HuH-7.5 (cell line): ENCODE measurements at regions not wholly inside any gene's neighbourhood (a gene's known extent, or its start where the extent isn't known, plus 50 kb on each side); places are given as distances from the start of the nearest gene placed in this dataset.

Source experiments
- DNase-seq: peaks from one replicate; pipeline ENCODE4 v3.0.0; 2011; ENCODE audit warnings: low spot score

DNA sequence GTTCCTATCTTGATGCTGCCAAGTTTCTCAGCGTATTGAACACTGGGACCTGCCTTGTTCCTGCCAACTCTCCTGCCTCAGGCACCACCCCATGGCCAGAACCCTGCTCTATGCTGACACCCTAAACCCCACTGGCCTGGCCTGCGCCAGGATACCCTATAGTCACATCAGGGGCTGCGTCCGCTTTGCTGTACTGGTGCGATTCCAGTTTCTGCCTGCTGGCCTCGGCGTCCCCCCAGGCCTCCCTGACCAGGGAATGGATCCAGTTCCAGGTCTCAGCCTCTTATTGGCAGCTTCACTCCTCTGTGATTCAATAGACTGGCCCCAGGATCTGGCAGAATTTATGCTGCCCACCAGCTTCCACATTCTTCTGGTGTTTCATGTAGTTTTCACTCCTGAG lies 55.0 kb downstream of the GPR6 start:
- no peak for DNase-seq

DNA sequence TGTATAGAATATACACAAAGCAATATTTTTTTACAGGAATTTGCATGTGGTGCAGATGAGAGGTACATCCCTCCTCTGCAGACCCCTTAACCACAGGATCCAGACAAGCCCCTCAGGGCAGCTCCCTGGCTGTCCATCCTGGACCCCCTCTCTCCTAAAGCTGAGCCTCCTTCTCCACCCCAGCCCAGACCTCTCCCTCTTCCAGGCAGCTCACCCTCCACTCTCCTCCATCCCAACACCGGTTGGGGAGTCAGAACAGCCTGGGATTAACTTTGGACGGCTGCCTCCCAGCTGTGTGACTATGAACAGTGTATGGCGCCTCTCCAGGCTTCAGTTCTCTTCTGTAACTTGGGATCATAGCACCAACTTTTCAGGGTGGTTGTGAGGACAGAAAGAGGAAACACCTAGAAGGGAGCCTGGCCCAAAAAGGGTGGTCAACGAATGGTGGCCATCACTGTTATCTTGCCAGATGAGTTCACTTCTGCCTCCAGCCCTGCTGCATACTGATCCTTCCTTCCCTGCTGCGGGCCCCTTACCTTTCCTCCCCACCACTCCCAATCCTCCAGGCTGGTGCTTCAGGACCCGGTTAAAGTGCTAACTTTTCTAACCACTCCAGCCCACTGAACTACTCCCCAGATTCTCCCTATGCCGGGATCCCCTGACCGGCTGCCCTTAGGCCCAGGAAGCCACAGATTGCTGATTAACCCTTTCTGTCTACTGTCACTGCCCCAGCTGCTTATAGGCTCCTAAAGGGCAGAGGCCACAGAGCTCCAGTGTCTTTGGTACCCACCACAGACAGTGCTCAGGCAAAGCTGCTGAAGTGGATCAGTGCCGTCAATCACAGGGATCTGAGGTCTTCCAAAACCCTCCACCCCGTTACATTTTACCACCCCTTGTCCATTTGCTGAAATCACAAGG lies 55.9 kb downstream of the GPR6 start:
- no peak for DNase-seq

DNA sequence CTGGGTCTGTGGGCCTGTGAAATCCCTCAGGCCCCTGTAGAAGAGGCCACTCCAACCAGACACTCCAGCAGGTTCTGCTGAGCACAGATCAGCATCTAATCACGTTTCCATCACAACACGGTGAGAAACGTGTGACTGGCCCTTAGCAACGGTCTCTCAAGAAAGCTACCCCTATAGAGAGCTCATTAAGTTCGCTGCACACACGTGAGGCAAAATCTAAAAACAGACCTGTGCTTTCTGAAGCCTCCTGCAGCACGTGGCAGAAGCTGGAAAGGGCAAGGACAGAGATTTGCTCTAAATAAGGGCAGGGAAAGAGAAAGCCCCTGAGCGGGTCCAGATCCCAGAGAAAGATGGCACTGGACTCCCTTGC lies 56.5 kb downstream of the GPR6 start:
- no peak for DNase-seq

DNA sequence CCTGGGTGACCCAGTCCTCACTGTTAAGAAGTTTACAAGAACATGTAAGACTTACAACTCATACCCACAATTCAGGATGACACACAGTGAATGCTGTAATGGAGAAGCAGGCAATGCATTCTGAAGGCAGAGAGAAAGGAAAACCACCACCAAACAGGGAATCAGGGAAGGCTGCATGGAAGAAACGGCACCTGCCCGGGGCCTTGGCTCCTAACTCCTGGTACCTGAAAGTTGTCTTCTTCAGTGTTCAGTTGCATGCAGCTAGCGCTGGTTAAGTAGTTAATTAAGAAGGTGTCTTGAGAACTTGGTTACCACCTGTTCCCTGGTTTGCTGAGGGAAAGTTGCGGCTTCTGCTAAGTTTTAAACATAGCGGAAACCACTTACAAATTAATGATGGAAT lies 57.2 kb downstream of the GPR6 start:
- DNase-seq = no peak

DNA sequence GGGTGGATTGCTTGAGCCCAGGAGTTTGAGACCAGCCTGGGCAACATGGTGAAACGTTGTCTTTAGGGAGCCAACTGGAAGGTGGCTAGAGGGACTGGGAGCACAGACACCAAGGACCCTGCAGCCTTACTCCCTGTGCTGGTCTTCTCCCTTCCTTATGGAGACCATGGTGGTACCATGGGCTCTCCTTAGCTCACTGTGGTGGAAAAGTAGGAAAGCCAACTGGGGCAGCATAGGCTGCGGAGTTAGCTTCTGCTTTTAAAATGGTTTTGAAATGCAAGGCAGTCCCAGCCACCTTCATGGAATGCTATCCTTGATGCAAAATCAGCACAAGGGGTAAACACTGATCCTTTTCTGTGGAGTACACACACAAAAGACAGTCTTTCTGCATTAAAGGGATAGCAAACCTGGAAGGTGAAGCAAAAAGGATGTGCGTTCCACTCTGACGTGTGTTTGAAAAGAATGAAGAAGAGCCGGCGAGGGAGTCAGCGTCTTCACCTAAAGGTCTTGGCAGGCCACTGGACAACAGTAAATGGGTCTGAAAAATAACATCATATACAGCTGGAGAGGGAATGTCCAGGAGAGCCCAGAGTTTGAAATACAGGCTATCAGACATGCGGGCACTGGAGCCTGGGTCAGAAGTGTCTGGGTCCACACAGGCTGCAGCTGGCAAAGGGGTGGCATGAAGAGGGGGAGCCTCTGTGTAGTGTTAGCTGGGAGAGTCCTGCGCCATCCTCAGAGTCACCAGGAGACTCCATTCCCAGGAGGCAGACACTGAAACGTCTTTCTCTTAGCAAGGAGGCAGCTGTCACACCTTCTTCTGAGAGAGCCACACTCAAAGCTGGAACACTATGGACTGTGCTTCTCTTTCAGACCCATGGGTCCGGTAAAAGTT lies 58.5 kb downstream of the GPR6 start:
- DNase-seq = no peak

DNA sequence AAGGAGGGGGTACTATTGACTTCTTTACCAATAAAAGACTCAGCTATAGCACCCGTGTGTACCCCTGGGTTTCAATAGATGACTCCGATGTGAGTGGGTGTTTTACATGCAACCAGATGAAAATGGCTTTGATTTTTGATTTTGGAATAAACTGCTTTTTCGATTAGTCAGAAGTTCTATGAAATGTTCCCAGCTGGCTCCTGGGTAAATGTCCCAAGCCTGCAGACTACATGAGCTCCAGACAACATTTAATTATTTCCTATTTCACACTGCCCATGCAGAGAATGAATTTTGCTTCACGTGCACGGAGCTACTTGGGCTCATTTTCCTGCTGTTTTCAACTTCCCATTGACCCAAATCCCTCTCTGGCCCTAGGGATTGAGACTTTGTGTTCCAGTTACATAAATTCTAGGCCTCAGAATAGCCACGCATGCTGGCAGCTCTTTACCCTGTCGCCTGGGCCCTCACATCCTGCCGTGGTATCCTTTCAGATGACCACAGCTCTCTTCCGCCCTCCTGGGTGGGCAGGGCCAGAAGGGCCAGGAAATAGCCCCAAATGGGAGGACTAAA lies 59.7 kb downstream of the GPR6 start:
- no peak for DNase-seq

DNA sequence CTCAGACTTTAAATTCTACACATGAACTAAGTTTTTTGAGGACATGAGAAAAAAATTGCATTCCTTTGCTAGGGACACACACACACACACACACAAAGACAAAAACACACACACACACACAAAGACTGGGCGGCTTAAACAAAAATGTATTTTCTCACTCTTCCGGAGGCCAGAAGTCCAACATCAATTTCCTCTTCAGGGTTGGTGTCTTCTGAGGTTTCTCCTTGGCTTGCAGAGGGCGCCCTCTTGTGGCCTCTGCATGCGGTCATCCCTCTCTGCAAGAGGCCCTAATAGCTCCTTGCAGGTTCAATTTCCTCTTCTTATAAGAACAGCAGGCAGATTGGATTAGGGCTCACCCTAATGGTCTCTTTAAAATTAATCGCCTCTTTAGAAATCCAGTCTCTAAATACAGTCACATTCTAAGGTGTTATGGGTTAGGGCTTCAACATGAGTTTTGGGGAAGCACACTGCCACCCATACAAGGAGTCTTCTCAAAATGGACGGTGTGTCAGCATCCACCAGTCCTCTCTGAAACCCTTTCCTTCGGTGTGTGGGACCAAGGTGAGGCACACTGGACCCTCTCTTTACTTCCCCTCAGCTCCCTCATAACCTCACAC lies 61.4 kb downstream of the GPR6 start:
- DNase-seq = peak; percentile 42

DNA sequence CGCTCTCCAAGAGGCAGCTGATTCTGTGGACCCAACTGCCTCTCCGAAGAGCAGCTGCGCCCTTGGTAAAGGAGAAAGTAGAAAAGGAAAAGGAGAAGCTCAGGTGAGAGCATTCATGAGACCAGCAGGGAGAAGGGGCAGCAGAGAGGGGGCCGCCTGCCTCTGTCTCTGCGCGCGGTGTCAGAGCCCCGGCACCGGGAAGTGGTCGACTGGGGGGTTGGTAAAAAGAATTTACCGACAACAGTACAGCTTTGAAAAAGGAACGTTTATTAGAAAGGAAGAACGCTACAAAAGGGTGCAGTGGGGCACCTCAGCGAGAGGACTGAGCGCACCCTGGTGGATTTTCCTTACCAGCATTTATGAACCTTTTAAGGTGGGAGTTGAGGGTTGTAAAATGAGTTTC lies 61.9 kb downstream of the GPR6 start:
- DNase-seq = no peak

DNA sequence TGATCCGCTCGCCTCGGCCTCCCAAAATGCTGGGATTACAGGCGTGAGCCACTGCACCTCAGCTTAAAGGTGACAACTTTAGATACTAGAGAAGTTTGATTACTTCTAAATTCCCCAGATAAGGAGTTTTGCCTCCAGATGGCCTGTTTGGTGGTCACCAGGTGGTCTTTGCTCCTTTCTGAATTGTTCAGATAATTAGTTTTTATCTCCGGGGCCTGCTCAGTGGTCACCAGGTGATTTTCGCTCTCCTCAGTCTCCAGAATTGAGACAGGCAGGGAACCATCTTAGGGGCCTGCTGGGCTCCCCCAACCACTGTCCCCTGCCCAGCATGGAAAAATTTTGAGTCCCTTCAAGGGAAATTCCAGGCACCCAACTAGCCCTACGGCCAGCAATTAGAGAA lies 62.6 kb downstream of the GPR6 start:
- DNase-seq = no peak

DNA sequence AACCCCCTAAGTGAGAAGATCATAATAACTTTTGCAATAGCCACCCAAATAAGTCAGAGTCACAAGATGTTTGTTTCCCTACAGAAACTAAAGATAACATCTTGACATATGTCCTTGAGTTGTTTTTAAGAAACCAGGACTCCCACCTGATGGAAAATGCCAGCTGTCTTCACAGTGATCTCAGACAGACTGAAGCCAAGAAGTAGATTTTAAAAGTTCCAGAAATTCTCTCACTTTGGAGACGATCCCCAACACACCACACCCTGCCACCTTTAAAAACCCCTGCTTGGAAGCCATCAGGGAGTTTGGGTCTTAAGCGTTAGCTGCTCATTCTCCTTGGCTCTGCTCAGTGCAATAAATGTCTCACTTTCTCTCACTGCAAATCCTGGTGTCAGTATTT lies 63.0 kb downstream of the GPR6 start:
- no peak for DNase-seq

DNA sequence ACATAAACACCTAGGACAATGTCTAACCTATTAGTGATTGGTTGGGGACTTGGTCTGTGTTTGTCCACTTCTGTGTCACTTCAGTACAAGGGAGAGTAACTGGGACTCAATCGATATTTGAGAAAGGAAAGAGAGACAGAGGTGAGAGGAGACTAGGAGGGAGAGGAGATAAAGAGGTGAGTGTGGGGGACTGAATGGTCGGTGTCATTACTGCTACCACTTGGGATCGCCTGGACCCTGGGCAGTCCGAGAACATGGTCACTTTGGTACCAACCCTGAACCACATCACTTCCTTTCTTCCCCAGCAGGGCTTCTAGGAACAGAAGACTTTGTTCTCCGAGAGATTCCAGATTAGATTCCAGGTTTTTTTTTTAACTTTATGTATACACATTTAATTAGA lies 63.7 kb downstream of the GPR6 start:
- no peak for DNase-seq

DNA sequence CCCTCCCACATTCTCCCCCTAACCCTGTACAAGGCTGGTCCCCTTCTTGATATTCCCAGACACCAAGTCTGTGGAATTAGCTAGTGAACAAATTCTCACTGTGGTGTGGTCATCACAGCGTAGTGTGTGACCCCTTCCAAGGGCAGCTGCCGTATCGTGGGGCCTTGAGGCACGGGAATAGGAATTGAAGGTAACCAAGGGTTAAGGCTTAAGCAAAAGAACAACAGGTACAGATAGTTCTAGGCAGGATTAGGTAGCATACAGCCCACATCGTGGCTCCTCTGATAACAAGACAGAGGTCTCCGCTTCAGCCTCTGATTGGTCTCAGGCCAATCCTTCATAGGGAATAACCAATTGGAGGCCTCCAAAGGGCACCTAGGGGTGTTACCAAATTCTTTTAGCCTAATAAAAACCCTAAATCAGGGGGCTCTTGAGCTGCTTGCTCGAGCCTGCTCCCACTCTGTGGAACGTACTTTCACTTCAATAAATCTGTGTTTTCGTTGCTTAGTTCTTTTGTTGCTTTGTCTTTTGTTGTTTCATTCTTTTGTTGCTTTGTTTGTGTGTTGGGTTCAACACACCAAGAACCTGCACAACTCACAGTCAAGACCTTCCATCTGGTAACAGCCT lies 64.7 kb downstream of the GPR6 start:
- no peak for DNase-seq

DNA sequence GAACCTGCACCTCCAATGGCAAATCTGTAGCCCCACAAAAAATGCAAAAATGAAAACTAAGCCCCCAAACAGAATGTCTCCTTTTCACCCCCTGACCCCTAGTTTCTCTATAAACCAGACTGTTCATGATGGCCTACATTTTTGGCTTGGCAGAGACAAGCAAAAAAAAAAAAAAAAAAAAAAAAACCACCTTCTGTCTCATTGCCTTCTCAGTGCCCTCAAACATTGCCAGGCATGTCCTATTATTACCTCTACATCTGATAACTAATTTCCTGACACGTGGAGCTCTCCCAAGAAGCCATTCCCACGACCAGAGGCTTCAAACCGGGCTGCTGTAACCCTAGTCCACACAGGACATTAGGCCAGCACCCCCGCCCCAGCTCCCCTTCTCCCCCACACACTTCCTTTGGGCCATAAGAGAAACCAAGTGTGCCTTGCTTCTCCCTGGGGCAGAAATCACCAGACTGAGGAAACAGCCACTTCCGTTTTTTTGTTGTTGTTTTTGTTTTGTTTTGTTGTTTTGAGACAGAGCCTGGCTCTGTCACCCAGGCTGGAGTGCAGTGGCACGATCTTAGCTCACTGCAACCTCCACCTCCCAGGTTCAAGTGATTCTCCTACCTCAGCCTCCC lies 65.4 kb downstream of the GPR6 start:
- DNase-seq = no peak

DNA sequence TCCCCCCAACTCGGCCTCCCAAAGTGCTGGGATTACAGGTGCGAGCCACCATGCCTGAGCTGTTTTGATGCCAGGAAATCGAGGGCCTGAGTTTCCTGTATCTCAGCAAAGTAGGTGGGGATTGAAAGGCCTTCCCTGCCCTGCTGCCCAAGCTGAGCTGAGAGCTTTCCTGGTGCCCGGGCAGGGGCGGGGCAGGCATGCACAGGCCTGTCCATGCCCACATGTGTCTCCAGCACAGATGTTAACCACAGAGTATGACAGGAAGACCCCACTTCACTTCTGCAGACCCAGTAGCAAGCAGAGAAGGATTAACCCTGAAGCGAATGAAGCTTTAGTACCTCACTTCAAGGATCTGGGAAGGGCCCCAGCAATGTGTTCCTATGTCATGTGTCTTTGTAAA lies 66.0 kb downstream of the GPR6 start:
- no peak for DNase-seq

DNA sequence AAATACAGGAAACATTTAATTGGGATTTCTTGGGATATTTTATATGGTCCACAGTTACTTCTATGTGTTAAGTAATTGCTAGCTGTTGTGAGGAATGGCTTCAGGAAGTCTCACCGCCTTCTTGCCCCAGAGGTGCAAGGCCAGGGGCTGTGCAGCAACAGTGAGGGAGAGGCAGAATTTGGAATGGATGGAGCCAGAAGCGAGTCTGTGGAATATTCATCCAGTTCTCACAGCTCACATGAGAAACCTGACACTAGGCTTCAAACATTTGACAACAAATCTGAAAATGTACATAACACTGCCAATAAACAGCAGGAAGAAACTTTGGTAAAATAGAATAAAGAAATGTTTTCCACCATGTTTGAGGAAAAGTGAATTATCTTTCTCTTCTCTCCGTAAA lies 66.5 kb downstream of the GPR6 start:
- no peak for DNase-seq

DNA sequence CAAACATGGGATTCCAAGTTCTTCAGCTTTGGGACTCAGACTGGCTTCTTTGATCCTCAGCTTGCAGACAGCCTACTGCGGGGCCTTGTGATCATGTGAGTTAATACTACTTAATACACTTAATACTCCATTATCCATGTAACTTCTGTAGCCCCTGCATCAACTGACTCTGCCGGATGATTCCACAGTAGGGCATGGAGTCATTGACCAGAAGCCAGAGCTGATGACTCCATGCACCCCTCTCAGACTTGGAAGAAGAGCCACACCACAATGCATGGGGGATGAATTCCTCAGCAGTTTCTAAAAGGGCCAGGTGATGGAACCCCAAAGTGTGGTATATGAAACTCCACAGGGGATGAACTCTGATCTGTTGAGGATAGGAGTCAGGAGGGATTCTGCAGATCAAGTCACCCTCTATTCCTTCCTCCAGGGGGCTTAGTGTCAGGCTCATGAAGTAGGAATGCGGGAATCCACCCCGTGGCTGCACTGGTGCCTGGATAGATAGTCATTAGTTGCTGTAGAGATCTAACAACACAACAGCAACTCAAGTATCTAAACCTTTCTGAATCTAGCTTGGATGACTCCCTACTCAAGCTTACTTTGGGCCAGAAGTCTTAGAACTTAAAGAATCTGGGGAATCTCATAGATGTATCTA lies 70.2 kb downstream of the GPR6 start:
- DNase-seq = no peak

DNA sequence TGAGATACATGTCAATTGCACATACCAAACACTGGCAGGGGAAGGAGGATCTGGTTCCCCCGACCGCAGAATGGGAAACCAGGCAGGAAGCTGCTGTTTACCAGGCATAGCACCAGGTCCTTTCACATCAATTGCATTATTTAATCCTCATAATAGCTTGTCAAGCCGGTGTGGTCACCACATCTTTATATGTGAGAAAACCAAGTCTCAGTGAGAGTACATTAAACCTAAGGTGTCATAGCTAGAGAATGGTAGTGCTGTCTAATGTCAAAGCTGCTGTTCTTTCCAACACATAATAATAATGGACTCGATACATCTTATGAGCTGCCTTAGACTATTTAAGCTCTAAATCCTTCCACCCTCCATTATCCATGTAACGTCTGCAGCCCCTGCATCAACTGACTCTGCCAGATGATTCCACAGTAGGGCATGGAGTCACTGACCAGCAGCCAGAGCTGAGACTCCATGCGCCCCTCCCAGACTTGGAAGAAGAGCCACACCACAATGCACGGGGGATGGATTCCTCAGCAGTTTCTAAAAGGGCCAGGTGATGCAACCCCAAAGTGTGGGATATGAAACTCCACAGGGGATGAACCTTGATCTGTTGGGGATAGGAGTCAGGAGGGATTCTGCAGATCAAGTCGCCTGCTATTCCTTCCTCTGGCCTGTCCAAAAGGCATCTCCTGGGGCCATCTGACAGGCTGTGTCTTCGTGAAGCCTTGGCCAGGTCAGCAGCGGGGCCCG lies 71.8 kb downstream of the GPR6 start:
- DNase-seq = no peak
